GM11168 (cell line): ENCODE measurements at regions not wholly inside any gene's neighbourhood (a gene's known extent, or its start where the extent isn't known, plus 50 kb on each side); places are given as distances from the start of the nearest gene placed in this dataset.

Experiments
- in situ Hi-C: fragments of 300-500 bp; cut with MboI; formaldehyde crosslinking; loops from one replicate; pipeline ENCODE4 v1.12.0; 2022; ENCODE audit warnings: low sequenced_read_pairs; ENCODE audit not compliant: unreplicated experiment

DNA sequence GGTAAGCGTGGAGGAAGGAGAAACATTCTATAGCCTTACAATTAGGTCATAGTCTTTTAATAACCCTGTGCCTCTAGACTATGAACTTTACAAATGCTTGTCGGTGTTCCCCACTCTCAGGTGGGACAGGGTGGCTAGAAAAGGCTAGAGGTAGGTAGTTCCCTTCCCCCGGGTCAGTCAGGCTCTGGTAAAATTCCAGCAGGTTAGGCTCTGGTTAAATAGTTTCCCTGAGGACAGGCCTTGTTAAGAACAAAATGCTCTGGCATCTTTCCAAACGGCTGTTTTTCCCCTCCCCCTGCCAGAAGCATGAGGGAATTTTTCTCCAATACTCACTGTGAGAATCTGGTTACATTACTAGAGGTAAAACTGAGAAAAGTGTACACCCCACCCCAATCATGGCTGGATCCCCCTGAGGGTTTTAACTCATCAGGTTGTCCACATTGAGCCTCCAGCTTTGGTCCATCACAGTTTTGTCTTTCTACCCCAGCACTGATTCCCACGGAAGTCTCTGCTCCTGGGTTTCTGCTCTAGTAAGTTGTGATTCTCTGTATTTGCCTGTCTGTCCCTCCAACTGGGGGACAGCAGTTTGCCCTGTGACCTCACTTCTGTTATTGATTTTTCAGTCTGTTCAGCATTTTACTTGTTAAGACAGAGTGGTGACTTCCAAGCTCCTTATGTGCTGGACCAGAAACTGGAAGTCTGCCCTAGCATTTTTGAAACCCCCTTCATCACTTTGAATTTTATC is 84.7 kb upstream of the ADGRF1 start:
- in situ Hi-C loops = no loop called here

DNA sequence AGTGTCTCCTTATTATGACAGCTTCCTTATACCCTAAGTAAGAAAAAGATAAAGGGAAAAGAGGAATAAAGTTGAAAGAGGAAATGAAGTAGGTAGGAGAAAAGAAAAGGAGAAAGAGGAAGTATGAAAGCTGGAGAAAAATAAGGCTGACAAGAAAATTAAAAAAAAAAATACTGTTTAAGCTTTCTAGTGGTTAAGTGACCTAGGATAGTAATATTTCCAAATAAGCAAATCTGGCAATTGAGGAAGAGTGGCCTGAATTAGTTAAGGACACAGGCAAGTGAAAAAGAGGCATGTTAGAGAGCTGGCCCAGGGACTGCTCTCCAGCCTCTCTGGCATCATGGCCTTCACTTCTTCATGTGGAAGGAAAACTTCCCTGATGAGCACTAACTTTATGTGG is 76.5 kb upstream of the ADGRF1 start:
- in situ Hi-C loops = no loop called here

DNA sequence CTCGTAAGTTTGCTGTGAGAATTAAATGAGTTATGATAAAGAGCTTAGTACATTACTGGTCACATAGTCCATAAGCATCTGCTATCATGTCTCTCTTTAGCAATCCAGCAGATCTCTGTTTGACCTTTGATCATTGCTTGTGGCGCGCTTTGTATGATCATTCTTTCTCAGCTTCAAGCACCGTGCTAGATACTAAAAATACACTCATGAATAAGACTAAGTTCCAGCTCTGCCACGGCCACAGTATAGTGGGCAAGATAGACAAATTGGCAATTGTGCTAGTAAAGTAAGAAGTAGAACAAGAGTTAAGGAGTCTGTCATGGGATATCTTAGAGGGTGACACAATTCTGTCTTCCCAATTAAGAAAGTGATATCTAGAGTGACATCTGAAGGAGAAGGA is 75.2 kb upstream of the ADGRF1 start:
- in situ Hi-C loops = no loop called here

DNA sequence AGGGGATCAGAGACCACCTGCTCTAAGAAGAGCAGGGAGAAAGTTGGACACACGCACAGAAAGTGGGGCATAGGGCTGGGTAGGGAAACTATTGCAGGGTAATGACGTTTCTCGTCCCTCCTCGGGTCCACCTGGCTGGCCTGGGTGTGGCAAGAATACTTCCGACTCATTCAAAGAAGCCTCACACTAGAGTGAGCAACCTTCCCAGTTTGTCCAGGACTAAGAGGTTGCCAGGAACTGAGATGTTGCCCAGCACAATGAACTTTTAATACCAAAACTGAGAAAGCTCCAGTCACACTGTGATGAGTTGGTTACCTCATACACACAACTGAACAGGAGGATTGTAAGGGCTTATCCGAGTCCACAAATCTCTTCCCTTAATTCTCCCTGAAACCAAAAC is 74.5 kb upstream of the ADGRF1 start:
- in situ Hi-C loops = no loop called here

DNA sequence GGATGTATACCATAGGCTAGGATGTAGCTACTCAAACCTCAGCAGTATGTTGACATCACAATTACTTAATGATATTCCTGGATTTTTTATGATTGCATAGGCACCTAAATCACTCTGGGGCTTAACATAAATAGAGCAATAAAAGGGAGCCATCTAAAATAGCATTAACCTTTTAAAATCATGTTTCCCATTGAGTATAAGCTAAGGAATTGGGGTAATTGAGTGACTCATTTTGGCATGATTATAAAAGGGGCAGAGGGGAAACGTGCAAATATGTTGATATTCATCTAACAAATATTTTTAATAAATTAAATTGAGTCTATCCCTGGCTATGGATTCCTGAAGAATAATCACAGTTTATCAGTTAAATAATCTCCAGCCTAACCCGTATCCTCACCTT is 74.0 kb upstream of the ADGRF1 start:
- in situ Hi-C loops = no loop called here

DNA sequence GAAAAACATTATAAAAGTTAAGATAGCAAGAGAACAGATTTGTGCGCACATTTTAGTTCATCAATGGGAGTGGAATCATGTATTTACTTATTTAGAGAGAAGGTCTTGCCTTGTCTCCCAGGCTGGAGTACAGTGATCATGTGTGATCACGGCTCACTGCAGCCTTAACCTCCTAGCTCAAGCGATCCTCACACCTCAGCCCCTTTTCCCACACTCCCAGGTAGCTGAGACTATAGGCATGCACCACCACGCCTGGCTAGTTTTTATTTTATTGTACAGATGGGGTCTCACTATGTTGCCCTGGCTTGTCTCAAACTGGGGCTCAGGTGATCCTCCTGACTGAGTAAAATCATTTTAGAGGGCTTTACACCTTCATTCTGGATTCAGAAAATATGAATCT is 72.3 kb upstream of the ADGRF1 start:
- in situ Hi-C loops = no loop called here

DNA sequence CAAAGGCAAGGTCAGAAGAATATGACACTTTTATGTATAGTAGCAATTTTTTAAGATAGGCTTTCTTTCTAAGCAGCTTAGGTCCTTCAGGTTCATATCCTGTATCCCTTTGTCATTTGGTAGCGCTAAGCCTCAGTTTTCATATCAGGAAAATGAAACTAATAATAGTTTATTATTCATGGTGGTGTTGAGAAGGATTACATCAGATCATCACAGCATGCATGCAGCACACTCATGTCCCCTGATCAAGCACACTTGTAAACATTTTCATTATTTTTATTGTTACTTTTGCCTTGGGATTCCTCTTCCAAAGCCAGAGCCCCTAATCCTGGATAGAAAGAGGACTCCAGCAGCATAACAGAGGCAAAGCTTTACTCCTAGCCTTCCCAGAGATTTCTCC is 70.2 kb upstream of the ADGRF1 start:
- in situ Hi-C loops = no loop called here

DNA sequence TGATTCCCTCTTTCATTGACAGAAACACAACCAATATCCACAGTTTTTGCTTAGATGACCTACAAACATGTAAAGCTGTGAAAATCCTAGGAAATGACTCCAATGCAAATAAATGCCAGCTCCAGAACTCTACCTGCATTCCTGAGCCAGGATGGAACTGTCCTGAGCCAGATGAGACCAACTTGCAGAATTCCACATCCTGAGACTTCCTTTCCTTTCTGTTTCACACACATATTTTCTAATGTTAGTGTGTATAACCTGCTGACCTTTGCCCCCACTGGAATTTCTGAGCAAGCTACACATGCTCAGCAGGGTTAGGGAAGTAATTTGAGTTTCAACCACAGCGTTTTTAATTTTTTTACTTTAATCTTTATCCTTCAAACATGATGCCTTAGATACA is 69.6 kb upstream of the ADGRF1 start:
- in situ Hi-C loops = no loop called here

DNA sequence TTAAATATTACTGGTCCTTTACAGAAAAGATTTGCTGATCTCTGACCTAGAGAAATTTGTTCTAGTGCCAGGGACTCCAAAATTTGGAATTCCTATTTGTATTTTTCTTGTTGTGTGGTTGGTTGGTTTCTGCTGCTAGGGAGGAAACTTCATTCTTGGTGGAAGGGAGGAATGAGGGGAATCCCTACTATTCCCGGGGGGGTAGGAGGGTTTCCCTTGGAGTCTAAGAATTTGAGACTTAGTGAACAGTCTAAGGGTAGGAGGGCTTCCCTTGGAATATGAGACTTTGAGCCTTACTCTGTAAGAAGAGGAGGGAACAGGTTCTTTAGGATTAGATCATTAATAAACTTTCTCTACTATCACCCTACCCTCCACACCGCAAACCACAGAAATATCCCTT is 67.1 kb upstream of the ADGRF1 start:
- in situ Hi-C loops = no loop called here

DNA sequence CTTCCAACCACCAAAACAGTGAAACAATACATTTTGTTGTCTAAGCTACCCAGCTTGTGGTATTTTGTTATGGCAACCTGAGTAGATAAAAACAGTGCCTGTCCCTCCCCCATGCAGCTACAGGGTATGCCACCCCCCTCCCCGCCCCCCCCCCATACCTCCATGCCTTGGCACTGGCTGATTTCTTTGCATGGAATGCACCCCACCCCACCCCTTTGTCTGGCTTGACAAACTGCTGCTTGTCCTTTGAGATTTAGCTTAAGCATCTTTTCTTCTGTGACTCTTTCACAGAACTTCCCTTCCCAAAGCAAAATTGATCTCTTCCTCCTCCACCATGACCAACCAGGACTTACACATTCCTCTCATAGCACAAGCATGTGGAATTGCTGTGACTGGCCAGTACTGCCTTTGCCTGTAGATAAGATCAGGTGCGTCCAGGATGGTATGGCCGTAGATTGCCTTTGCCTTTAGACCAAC is 64.6 kb upstream of the ADGRF1 start:
- in situ Hi-C loops = no loop called here

DNA sequence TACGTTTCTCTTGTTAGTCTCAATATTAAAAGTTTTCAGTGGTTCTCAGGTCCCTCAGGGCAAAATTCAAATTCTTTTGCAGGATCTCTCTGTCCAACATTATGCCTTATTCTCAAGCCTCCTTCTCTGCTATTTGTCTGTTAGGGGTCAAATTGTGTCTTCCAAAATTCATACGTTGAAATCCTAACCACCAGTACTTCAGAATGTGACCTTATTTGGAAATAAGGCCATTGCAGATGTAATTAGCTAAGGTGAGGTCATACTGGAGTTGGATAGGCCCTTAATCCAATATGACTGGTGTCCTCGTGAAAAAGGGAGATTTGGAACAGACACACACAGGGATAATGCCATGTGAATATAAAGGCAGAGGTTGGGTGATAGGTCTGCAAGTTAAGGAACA is 64.1 kb upstream of the ADGRF1 start:
- in situ Hi-C loops = no loop called here

DNA sequence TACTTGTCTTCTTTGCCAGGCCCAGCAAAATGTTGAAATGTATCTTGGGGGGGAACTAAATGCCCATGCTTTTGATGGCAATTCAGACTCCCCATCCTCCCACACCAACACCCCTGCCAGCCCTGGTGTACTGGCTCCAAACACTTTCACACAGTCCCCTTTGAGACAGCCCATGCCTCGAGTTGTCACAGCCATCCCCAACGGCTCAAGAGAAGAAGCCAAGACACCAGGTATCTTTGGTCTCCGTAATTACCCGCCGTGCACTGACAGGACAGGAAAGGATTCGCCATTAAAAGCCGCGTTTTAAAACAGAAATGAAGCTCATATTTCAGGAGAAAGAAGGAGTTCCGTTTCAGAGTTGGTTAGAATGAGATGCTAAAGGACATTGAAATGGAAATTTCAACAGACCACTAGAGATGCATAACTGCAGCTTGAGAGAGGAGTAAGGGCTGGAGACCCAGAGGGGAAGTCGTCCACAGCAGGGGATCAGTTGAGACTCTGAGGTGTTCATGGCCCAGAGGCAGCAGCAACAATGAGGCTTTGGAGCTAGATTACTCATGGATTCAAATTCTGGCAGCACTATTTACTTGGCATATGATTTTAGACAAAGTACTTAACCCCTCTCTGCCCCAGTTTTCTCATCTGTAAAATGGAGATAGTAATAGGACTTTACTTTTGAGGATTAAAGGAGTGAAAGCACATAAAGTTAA is 63.5 kb upstream of the ADGRF1 start:
- in situ Hi-C loops = no loop called here

DNA sequence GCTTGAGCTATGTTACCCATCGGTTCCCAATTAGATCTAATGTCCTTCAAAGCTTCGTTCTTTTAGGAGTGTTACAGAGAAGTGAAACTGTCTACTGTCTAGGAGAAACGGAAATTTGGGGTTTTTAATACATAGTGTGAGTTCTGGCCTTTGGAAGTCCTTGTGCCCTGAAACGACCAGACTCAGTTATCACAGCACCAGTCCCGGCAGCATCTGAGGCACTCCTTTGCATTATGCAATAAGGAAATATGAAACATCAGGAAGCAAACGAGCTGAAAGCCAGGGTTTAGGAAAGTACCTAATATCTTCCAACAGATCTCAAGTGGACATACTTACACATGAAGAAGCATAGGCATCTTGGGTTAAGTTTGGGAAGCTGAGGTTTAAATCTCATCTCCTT is 61.8 kb upstream of the ADGRF1 start:
- in situ Hi-C loops = no loop called here

DNA sequence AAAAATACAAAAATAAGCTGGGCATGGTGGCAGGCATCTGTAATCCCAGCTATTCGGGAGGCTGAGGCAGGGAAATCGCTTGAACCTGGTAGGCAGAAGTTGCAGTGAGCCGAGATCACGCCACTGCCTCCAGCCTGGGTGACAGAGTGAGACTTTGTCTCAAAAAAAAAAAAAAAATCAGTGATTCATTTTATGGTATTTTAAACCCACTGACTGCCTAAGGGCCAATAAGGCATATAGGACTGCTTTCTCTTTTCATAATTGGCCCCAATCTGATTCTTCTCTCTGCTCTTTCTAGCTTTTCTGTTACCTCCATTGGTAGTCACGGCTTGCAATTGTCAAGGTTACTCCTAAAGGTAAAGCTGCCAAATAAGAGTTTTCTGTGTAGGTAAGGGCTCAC is 60.2 kb upstream of the ADGRF1 start:
- in situ Hi-C loops = no loop called here

DNA sequence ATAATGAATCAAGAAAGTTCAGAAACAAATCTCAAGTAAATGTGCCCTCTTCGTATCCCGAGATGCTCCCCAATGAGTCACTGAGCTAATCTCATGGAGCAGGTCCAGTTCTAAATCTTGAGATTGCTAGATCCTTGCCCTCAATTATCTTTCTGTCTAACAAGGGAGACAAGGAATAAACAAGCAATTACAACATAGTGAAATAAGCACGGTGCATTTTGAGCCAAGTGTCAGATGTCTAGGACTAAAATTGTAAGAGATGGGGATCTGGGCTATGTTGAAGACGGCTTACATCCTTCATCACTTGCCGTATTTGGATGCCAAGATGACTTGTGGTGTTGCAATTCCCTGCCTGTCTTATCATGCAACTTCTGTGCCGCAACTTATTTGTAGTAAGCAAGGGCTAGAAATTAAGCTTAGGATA is 56.5 kb upstream of the ADGRF1 start:
- in situ Hi-C loops = loop anchor here (5.0 kb wide), 1 partner anchor 209 kb away; the partner anchor contains the start of gene TNFRSF21

DNA sequence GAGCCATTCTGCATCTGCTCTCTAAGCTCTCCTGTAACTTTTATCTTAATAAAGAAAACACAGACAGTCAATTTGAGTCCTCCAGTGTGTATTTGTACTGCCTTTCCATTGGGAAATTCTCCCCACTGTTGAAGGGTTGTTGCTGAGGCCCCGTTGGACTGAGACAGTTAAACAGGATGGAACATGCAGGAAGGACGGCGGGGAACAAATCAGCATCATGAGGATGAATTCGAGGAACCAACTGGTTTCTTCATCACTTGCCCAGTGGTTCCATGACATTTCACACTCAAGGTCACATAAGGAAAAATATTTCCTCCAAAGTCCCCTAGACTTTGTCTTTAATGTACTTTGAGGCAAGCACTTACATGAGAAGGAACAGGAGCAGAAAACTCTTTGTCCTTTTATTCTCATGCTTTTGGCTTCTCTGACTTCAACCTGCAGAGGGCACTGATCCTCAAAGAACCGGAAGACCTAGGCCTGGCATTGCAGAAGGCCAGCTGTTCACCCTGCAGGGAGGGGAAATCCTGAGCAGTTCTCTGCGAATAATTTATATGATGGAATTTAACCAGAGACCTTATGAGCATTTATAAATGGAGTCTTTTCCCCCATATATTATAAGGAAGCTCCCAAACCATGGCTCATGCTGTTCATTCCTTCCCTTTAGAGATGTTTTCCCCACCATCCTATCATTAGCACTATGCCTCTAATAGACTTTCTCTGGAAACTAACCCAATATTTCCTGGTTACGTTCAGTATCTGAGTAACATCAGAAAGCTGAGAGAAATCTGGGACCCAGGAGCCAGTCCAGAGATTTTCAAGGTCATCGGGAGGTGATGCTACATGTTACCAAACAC is 55.2 kb upstream of the ADGRF1 start:
- in situ Hi-C loops = loop anchor here (5.0 kb wide), 1 partner anchor 210 kb away; the partner anchor contains the start of gene TNFRSF21

DNA sequence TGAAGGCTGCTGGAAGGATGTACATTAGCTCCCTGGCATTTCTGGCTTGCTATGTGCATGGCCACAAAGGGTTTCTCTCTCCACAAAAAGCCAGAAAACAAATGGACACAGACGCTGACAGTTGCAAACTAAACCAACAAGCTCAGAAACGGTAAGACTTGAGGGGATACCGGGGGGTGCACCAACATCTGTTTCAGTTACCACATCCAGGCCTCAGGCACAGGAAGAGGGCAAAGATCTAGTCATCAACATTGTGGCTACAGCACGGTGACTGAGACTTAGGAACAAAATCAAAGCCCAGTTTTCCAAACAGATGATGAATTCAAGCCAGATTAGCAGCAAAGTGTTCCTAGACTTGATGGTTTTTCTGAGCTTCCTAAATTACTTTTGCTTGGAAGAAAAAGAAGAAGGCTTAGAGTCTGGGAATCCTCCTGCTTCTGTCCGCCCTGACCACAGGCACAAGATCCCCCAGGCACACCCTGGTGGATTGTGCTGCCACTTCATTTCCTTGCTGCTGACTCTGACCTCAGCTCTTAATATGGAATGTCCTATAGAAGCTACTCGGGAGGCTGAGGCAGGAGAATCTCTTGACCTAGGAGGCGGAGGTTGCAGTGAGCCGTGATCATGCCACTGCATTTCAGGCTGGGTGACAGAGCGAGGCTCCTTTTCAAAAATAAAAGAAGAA is 54.2 kb upstream of the ADGRF1 start:
- in situ Hi-C loops = loop anchor here (5.0 kb wide), 1 partner anchor 211 kb away; the partner anchor contains the start of gene TNFRSF21

DNA sequence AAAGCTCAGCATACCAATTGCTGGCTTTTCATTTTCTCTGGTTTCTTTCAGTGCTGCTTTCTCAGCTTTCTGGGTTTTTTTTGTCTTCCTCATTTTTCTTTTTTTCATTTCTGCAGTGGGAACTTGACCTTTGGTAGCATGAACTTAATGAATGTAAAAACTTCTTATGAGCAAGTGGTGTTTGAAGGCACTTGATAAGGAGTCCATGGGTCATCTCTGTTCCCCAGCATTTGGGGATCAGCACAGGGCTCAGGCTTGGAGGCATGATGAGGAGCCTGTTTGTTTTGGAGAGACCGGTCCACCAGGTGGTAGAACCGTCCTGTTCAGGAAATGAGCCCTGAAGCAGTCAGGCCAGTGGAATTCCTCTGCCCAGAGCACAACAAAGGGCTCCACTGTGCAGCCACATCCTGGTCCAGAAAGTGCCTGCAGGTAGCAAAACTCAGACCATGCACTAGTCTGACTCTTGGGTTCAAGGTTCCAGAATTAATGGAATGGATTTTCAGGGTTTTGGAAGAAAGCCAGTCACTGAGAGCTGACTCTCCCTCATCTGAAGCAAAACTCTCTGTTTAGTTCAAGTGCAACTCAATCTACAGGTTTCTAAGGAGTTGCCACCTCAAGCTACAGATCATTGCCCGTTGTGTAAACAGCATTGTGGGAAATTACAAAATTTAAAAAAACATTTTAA is 52.3 kb upstream of the ADGRF1 start:
- in situ Hi-C loops = no loop called here

DNA sequence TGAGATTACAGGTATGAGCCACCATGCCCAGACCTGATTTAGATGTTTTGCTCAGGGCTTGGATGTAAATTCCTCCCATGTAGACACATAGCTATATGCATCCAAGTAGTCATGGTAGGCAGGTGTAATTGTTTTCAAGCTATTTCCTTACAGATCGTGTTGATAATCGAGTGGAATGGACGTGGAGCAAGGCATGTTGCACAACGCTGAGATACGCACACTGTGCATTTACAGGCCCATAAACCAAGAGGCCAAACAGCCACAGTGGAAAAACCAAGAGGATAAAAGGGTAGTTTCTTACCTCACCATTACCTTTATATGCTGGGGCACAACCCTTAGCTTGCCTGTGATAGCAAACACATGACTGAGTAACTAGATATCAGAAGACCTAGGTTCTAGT is 51.0 kb upstream of the ADGRF1 start:
- in situ Hi-C loops = no loop called here
